ENCODE measurements at regions not wholly inside any gene's neighbourhood (a gene's known extent, or its start where the extent isn't known, plus 50 kb on each side); places are given as distances from the start of the nearest gene placed in this dataset.

DNA sequence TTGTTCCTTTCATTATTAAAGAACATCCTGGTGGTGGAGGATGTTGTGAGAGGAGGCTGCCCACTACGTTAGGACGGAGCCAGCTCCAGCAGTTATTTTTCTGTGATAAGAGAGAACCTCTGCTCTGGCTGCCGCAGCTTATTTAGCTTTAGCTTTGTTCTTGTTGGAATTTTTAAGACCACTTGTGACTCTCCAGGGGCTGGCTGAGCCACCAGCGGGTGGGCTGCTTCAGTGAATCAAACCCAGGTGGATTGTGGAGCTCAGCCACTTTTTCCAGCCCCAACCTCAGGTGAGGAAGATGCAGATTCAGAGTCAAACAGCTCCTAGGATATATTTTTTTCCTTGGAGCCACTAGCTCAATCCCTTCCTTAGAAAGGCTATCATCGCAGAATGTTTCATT, 83.1 kb upstream of the CTTNBP2NL start:
- Histone ChIP-seq H3K9ac (ENCODE audit: low read depth, low read length, poor library complexity, severe bottlenecking) (no peak overlapping the region), H3K36me3 (ENCODE audit: insufficient read depth, low read length) (no peaks in the 10 kb centered on the region), H3K79me2 (ENCODE audit: insufficient read depth, low read length) (no peaks in the 10 kb centered on the region), H3F3A (ENCODE audit: low read depth) (no peaks in the 10 kb centered on the region), H2AFZ (ENCODE audit: low read length) (no peak overlapping the region), H3K9me2 (replicated peaks; ENCODE audit: low read depth, low read length) (no peaks in the 10 kb centered on the region), H3K4me3 (ENCODE audit: low read length, poor library complexity, severe bottlenecking) (no peak overlapping the region), H3K4me2 (ENCODE audit: low read depth, low read length, poor library complexity, severe bottlenecking) (no peak overlapping the region), H4K20me1 (ENCODE audit: insufficient read depth, low read length, poor library complexity, severe bottlenecking) (no peaks in the 10 kb centered on the region), H3K27me3 (ENCODE audit: insufficient read depth, low read length, poor library complexity, severe bottlenecking) (no peaks in the 10 kb centered on the region), H3K9me3 (ENCODE audit: insufficient read depth, low read depth, low read length) (no peaks in the 10 kb centered on the region), H3K4me1 (ENCODE audit: insufficient read depth, low read length, poor library complexity, severe bottlenecking) (no peaks in the 10 kb centered on the region)
- no peak for TF ChIP-seq EZH2phosphoT487 (IDR thresholded peaks at IDR 0.05; ENCODE audit: borderline replicate concordance)
- TF ChIP-seq, protein P1, sequence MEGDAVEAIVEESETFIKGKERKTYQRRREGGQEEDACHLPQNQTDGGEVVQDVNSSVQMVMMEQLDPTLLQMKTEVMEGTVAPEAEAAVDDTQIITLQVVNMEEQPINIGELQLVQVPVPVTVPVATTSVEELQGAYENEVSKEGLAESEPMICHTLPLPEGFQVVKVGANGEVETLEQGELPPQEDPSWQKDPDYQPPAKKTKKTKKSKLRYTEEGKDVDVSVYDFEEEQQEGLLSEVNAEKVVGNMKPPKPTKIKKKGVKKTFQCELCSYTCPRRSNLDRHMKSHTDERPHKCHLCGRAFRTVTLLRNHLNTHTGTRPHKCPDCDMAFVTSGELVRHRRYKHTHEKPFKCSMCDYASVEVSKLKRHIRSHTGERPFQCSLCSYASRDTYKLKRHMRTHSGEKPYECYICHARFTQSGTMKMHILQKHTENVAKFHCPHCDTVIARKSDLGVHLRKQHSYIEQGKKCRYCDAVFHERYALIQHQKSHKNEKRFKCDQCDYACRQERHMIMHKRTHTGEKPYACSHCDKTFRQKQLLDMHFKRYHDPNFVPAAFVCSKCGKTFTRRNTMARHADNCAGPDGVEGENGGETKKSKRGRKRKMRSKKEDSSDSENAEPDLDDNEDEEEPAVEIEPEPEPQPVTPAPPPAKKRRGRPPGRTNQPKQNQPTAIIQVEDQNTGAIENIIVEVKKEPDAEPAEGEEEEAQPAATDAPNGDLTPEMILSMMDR (conservative IDR thresholded peaks at IDR 0.05; ENCODE audit: low read length), result no peak

DNA sequence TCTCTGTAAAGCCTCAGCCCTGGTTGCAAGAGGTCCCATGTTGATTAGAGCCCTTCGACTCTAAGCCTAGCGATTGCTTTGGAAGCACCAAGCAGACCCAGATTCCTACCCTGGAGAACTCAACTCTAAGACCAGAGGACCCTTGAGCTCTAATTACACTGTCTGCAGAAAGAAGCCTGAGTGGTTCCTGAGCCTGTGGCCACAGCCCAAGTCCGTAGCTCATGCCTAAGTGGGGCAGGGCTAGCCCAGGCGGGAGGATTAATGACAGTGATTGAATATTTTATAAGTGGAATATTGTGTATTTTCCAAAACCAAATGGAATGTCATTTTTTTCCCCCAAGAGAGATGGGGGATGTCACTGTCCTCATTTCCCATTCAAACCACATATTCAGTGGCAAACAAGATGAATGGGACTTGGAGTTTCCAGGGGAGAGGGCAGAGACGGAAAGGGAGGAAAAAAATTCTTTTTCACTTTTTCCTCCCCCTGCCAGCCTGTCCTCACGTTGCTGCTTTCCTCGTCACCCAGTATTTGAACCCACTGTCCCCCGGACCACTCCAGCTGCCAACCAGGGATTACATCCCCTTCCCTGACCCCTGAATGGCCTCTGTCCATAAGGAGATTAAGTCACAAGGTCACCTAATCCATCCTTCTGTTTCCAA, 79.6 kb upstream of the CTTNBP2NL start:
- no peak for TF ChIP-seq EZH2phosphoT487 (IDR thresholded peaks at IDR 0.05; ENCODE audit: borderline replicate concordance)
- TF ChIP-seq, protein P1 (conservative IDR thresholded peaks at IDR 0.05; ENCODE audit: low read length), result no peak
- H3K4me2 ChIP-seq (ENCODE audit: low read depth, low read length, poor library complexity, severe bottlenecking), result no peak overlapping the region
- peaks cover 4% of the 10 kb centered on the region for H3K4me1 ChIP-seq (ENCODE audit: insufficient read depth, low read length, poor library complexity, severe bottlenecking)
- H3K27me3 ChIP-seq (ENCODE audit: insufficient read depth, low read length, poor library complexity, severe bottlenecking), result no peaks in the 10 kb centered on the region
- H3K4me3 ChIP-seq (ENCODE audit: low read length, poor library complexity, severe bottlenecking), result no peak overlapping the region
- no peaks in the 10 kb centered on the region for H3K79me2 ChIP-seq (ENCODE audit: insufficient read depth, low read length)
- no peaks in the 10 kb centered on the region for H3K36me3 ChIP-seq (ENCODE audit: insufficient read depth, low read length)
- H3K9ac ChIP-seq (ENCODE audit: low read depth, low read length, poor library complexity, severe bottlenecking), result no peak overlapping the region
- H3K9me2 ChIP-seq (replicated peaks; ENCODE audit: low read depth, low read length), result no peaks in the 10 kb centered on the region
- no peaks in the 10 kb centered on the region for H4K20me1 ChIP-seq (ENCODE audit: insufficient read depth, low read length, poor library complexity, severe bottlenecking)
- no peaks in the 10 kb centered on the region for H3F3A ChIP-seq (ENCODE audit: low read depth)
- no peak overlapping the region for H2AFZ ChIP-seq (ENCODE audit: low read length)
- H3K9me3 ChIP-seq (ENCODE audit: insufficient read depth, low read depth, low read length), result no peaks in the 10 kb centered on the region

DNA sequence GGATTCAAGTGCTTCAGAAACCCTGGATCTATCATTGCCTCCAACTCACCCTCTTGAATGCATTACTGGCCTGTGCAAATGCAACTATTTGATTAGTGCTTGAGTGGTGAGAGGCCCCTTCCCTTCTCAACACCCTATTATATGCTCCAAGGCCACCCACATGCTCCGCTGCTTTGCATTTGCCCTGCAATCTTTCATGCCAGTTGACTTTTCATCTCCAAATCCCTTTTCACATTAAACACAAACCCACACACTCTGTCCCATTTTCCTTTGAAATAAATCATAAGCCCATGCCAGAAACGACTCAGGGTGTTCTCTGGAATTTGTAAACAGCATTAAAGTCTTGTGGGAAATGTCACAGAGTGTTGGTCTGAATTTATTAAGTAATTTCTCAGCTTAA, 78.9 kb upstream of the CTTNBP2NL start:
- no peaks in the 10 kb centered on the region for H4K20me1 ChIP-seq (ENCODE audit: insufficient read depth, low read length, poor library complexity, severe bottlenecking)
- H3K4me3 ChIP-seq (ENCODE audit: low read length, poor library complexity, severe bottlenecking), result no peak overlapping the region
- H2AFZ ChIP-seq (ENCODE audit: low read length), result no peak overlapping the region
- H3K4me1 ChIP-seq (ENCODE audit: insufficient read depth, low read length, poor library complexity, severe bottlenecking), result peaks cover 4% of the 10 kb centered on the region
- H3K36me3 ChIP-seq (ENCODE audit: insufficient read depth, low read length), result no peaks in the 10 kb centered on the region
- H3F3A ChIP-seq (ENCODE audit: low read depth), result no peaks in the 10 kb centered on the region
- H3K9me2 ChIP-seq (replicated peaks; ENCODE audit: low read depth, low read length), result no peaks in the 10 kb centered on the region
- H3K9me3 ChIP-seq (ENCODE audit: insufficient read depth, low read depth, low read length), result no peaks in the 10 kb centered on the region
- H3K27me3 ChIP-seq (ENCODE audit: insufficient read depth, low read length, poor library complexity, severe bottlenecking), result no peaks in the 10 kb centered on the region
- TF ChIP-seq, protein P1 (conservative IDR thresholded peaks at IDR 0.05; ENCODE audit: low read length), result no peak
- TF ChIP-seq EZH2phosphoT487 (IDR thresholded peaks at IDR 0.05; ENCODE audit: borderline replicate concordance), result no peak
- no peaks in the 10 kb centered on the region for H3K79me2 ChIP-seq (ENCODE audit: insufficient read depth, low read length)
- H3K9ac ChIP-seq (ENCODE audit: low read depth, low read length, poor library complexity, severe bottlenecking), result no peak overlapping the region
- H3K4me2 ChIP-seq (ENCODE audit: low read depth, low read length, poor library complexity, severe bottlenecking), result no peak overlapping the region
